ENCODE measurements at regions not wholly inside any gene's neighbourhood (a gene's known extent, or its start where the extent isn't known, plus 50 kb on each side); places are given as distances from the start of the nearest gene placed in this dataset.

GRCh38 chr2:157986761-157987160 is 110.6 kb upstream of the ACVR1 start:
- peaks cover 0 to 2% (median 0%) of the 10 kb centered on the region in 8 donors for H3K9me3 ChIP-seq

GRCh38 chr2:157984866-157985265 is 108.7 kb upstream of the ACVR1 start:
- intact Hi-C loops (cut with DNase I; ENCODE audit: low total_unique reads), result no loop called here
- TF ChIP-seq POLR2AphosphoS5 (IDR thresholded peaks at IDR 0.05) (no peak), POLR2A (IDR thresholded peaks at IDR 0.05) (no peak)
- TF ChIP-seq, protein P1, sequence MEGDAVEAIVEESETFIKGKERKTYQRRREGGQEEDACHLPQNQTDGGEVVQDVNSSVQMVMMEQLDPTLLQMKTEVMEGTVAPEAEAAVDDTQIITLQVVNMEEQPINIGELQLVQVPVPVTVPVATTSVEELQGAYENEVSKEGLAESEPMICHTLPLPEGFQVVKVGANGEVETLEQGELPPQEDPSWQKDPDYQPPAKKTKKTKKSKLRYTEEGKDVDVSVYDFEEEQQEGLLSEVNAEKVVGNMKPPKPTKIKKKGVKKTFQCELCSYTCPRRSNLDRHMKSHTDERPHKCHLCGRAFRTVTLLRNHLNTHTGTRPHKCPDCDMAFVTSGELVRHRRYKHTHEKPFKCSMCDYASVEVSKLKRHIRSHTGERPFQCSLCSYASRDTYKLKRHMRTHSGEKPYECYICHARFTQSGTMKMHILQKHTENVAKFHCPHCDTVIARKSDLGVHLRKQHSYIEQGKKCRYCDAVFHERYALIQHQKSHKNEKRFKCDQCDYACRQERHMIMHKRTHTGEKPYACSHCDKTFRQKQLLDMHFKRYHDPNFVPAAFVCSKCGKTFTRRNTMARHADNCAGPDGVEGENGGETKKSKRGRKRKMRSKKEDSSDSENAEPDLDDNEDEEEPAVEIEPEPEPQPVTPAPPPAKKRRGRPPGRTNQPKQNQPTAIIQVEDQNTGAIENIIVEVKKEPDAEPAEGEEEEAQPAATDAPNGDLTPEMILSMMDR (IDR thresholded peaks at IDR 0.05 in 8 of 11, conservative IDR thresholded peaks at IDR 0.05 in 3 of 11), result no peak
- Histone ChIP-seq H3K4me3 (no peak overlapping the region), H3K27ac (no peak overlapping the region), H3K9me3 (peaks cover 0 to 21% (median 14%) of the 10 kb centered on the region in 8 donors), H3K27me3 (replicated peaks in 1 of 7) (peaks cover 0 to 14% (median 0%) of the 10 kb centered on the region in 7 donors), H3K36me3 (no peaks in the 10 kb centered on the region), H3K4me1 (no peaks in the 10 kb centered on the region)
- DNase-seq, result no peak

More at GRCh38 chr2:157986761-157987160, 110.6 kb upstream of the ACVR1 start:
- intact Hi-C loops (cut with DNase I; ENCODE audit: low total_unique reads), result no loop called here
- Histone ChIP-seq H3K27ac (no peak overlapping the region), H3K36me3 (no peaks in the 10 kb centered on the region), H3K27me3 (replicated peaks in 1 of 7) (peaks cover 0 to 9% (median 0%) of the 10 kb centered on the region in 7 donors), H3K4me3 (no peak overlapping the region), H3K4me1 (no peaks in the 10 kb centered on the region)
- no peak for DNase-seq
- TF ChIP-seq, protein P1 (IDR thresholded peaks at IDR 0.05 in 8 of 11, conservative IDR thresholded peaks at IDR 0.05 in 3 of 11), result no peak
- TF ChIP-seq POLR2AphosphoS5 (IDR thresholded peaks at IDR 0.05), result no peak
- TF ChIP-seq POLR2A (IDR thresholded peaks at IDR 0.05), result no peak

DNA sequence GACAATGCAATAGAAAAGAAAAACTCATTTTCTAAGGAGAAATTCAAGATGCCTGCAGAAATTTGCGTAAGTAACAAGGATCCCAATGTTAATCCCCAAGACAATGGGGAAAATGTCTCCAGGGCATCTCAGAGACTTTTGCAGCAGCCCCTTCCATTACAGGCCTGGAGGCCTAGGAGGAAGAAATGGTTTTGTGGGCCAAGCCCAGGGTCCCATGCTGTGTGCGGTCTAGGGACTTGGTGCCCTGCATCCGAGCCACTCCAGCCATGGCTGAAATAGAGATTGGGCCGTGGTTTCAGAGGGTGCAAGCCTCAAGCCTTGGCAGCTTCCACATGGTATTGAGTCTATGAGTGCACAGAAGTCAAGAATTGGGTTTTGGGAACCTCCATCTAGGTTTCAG is 103.9 kb upstream of the ACVR1 start:
- no peak overlapping the region for H3K4me3 ChIP-seq
- no peak overlapping the region for H3K27ac ChIP-seq
- H3K27me3 ChIP-seq (replicated peaks in 1 of 7), result peaks cover 0 to 14% (median 0%) of the 10 kb centered on the region in 7 donors
- H3K4me1 ChIP-seq, result no peaks in the 10 kb centered on the region
- TF ChIP-seq, protein P1 (IDR thresholded peaks at IDR 0.05 in 8 of 11, conservative IDR thresholded peaks at IDR 0.05 in 3 of 11), result no peak
- no peak for TF ChIP-seq POLR2A (IDR thresholded peaks at IDR 0.05)
- no peak for TF ChIP-seq POLR2AphosphoS5 (IDR thresholded peaks at IDR 0.05)
- DNase-seq, result no peak
- H3K9me3 ChIP-seq, result peaks cover 0 to 30% (median 22%) of the 10 kb centered on the region in 8 donors
- no peaks in the 10 kb centered on the region for H3K36me3 ChIP-seq
- WGBS, 5 donors, result 81 to 87% (median 83%) methylated on average over 4 of the region's 4 CpGs
- intact Hi-C loops (cut with DNase I; ENCODE audit: low total_unique reads), result no loop called here

- H3K4me1 ChIP-seq, result no peaks in the 10 kb centered on the region
- no peak for DNase-seq
- no peaks in the 10 kb centered on the region for H3K27me3 ChIP-seq (replicated peaks in 1 of 7)
- H3K4me3 ChIP-seq, result no peak overlapping the region
- TF ChIP-seq POLR2A (IDR thresholded peaks at IDR 0.05) (no peak), POLR2AphosphoS5 (IDR thresholded peaks at IDR 0.05) (no peak)
- TF ChIP-seq, protein P1 (IDR thresholded peaks at IDR 0.05 in 8 of 11, conservative IDR thresholded peaks at IDR 0.05 in 3 of 11), result no peak
- no peak overlapping the region for H3K27ac ChIP-seq
- peaks cover 0 to 4% (median 0%) of the 10 kb centered on the region in 8 donors for H3K9me3 ChIP-seq
- intact Hi-C loops (cut with DNase I; ENCODE audit: low total_unique reads), result no loop called here
- H3K36me3 ChIP-seq, result no peaks in the 10 kb centered on the region
These were observed 95.6 kb upstream of the ACVR1 start for GRCh38 chr2:157971702-157972101.
